ENCODE measurements at regions not wholly inside any gene's neighbourhood (a gene's known extent, or its start where the extent isn't known, plus 50 kb on each side); places are given as distances from the start of the nearest gene placed in this dataset.

DNA sequence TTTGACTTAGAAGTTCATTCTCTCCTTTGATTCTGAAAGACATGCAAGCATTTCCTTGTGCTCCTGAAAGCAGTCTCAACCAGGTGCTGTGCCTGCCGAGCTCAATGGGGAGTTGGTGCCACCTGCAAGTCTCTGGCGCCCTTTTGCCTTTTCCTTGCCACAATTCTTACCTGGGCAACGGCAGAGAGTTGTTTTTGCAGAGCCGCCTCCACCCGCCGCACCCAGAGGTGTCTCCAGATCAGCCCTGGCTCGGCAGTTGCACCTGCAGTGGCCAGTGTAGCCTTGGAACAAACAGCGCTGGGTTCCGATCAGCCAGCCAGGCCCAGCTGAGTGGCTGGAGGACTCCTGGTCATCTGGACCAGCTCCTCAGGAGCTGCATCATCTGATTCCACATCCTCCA, 262.9 kb downstream of the IRX2 start:
- WGBS, 10 experiments, result 0 to 87% (median 80%) methylated on average over 1 to 9 of the region's 9 CpGs; no CpG with 5 or more reads in 3 of the 10 experiments
- no peak for ATAC-seq (replicated peaks in 6 of 8)
- H3K27ac ChIP-seq, result no peak overlapping the region
- H3K4me1 ChIP-seq (replicated peaks in 1 of 2), result no peaks in the 10 kb centered on the region
- in situ Hi-C loops (cut with MboI; ENCODE audit: low pct_unique_long_range_greater_than_20kb in 2 of 9, low sequenced_read_pairs in 9 of 9, unreplicated experiment in 9 of 9), result no loop called here
- H3K4me3 ChIP-seq, result no peak overlapping the region

DNA sequence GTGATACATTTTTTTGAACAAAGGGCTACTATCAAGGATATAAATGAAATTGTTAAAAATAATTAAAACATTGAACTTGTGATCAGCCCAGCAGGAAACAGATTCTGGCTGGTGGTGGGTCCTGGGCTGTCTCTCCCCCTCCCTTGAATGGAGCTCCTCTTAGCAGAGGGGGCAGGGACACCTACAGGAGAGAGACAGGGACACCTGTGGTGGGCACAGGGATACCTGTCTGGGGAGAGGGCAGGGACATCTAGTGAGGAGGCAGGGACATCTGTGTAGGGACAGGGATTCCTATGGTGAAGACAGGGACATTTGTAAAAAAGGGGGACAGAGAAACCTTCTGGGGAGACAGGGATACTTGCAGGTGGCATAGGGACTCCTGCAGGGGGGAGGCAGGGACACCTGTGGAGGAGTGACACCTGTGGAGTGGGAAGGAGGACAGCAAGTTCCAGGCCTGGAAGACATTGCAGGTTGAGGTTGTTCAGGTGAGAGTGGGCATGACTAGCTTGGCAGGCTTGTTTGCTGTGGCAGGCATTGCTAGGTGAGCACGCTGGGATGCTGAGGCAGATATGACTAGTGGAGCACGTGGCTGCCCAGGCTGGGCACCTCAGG, 264.2 kb downstream of the IRX2 start:
- Histone ChIP-seq H3K27ac (no peak overlapping the region), H3K4me1 (replicated peaks in 1 of 2) (no peaks in the 10 kb centered on the region), H3K4me3 (no peak overlapping the region)
- WGBS, 10 experiments, result 67 to 100% (median 100%) methylated on average over 1 of the region's 2 CpGs; no CpG with 5 or more reads in 7 of the 10 experiments
- in situ Hi-C loops (cut with MboI; ENCODE audit: low pct_unique_long_range_greater_than_20kb in 2 of 9, low sequenced_read_pairs in 9 of 9, unreplicated experiment in 9 of 9), result no loop called here
- no peak for ATAC-seq (replicated peaks in 6 of 8)

DNA sequence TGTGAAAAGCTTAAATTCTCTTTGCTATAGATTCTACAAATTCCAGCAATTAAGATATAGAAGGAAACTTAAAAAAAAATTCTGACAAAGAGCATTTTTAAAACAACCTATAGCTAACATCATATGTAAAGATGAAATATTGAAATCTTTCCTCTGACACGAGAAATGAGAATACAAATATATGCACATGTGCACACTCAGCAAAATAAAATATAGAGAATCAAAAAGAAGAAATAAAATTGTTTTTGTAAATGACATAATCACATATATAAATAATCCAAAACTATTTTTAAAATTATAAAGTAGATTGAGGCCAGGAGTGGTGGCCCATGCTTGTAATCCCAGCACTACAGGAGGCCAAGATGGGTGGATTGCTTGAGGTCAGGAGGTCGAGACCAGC, 265.1 kb downstream of the IRX2 start:
- in situ Hi-C loops (cut with MboI; ENCODE audit: low pct_unique_long_range_greater_than_20kb in 2 of 9, low sequenced_read_pairs in 9 of 9, unreplicated experiment in 9 of 9), result no loop called here
- Histone ChIP-seq H3K4me3 (no peak overlapping the region), H3K27ac (no peak overlapping the region), H3K4me1 (replicated peaks in 1 of 2) (no peaks in the 10 kb centered on the region)
- no peak for ATAC-seq (replicated peaks in 6 of 8)
- 0 to 85% (median 41%) methylated on average over 1 to 2 of the region's 2 CpGs for WGBS, 10 experiments

DNA sequence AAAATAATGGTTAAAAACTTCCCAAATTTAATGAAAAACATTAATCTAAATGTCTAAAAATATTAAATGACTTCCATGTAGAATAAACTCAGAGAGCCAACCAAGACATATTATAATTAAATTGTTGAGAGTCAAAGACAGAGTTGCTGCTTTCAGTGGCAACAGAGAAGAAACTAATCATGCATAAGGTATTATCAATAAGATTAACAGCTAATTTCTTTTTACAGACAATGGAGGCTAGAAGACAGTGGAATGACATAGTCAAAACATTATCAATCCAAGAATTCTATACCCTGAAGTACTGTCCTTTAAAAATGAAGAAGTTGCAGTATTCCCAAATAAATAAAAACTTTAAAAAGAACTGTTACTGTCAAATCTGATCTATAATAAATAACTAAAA, 268.7 kb downstream of the IRX2 start:
- Histone ChIP-seq H3K4me3 (no peak overlapping the region), H3K27ac (no peak overlapping the region), H3K4me1 (replicated peaks in 1 of 2) (no peaks in the 10 kb centered on the region)
- no peak for ATAC-seq (replicated peaks in 6 of 8)
- in situ Hi-C loops (cut with MboI; ENCODE audit: low pct_unique_long_range_greater_than_20kb in 2 of 9, low sequenced_read_pairs in 9 of 9, unreplicated experiment in 9 of 9), result no loop called here

DNA sequence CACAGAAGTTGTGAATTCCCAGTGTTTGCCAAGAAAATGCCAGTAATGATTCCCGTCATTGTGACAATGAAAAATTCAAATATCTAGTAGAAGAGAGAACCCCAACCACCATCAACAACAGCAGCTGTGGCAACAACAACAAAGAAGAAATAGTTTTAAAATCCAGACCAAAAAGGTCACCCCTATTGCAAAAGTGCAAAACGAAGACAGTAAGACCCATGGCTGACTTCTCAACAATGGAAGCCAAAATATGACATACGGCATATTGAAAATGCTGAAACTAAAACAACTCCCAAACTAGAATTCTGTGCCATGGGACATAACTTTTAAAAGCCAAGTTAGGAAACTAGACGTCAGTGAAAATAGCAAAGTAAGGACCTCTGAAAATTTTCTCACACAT, 270.6 kb downstream of the IRX2 start:
- ATAC-seq (replicated peaks in 6 of 8), result no peak
- in situ Hi-C loops (cut with MboI; ENCODE audit: low pct_unique_long_range_greater_than_20kb in 2 of 9, low sequenced_read_pairs in 9 of 9, unreplicated experiment in 9 of 9), result no loop called here
- H3K4me1 ChIP-seq (replicated peaks in 1 of 2), result no peaks in the 10 kb centered on the region
- 0 to 94% (median 43%) methylated on average over 1 to 4 of the region's 4 CpGs for WGBS, 10 experiments
- no peak overlapping the region for H3K27ac ChIP-seq
- H3K4me3 ChIP-seq, result no peak overlapping the region

DNA sequence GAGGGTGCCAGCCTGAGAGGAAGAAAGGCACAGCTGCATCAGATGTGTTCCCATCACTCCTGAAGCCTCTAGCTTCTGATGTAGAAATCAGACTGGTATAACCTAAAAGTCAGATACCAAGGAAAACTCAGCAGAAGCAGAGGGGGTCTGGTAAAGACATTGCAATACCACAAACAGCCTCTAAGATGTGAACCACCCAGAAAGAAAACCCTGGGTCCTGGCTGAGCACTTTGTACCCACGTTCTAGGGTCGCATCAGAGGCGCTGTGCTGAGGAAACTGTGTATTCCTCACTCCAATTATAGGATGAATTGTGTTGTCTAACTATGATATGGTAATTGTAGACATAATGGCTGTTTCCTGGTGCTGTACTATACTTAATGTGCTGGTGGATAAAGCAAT, 275.6 kb downstream of the IRX2 start:
- no peaks in the 10 kb centered on the region for H3K4me1 ChIP-seq (replicated peaks in 1 of 2)
- 18 to 93% (median 44%) methylated on average over 1 to 3 of the region's 3 CpGs; no CpG with 5 or more reads in 5 of the 10 experiments for WGBS, 10 experiments
- in situ Hi-C loops (cut with MboI; ENCODE audit: low pct_unique_long_range_greater_than_20kb in 2 of 9, low sequenced_read_pairs in 9 of 9, unreplicated experiment in 9 of 9), result no loop called here
- no peak overlapping the region for H3K27ac ChIP-seq
- H3K4me3 ChIP-seq, result no peak overlapping the region
- no peak for ATAC-seq (replicated peaks in 6 of 8)

DNA sequence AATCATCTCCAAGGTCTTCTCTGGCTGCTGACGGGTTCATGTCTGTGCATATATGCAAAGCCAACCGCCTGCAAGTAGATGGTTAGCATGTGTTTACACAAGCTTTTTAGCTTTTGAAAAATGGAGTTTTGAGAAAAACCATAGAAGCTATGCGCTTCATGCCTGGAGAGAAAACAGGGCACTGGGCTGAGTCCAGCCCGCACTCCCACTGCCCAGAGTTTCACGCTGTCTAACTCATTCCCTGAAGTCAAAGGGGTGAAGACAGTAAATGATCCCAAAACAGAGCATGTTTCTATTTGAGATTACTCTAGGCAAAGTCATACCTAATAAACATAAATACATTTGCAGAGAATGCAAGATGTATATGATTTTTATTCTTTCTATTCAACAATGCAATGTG, 278.8 kb downstream of the IRX2 start:
- in situ Hi-C loops (cut with MboI; ENCODE audit: low pct_unique_long_range_greater_than_20kb in 2 of 9, low sequenced_read_pairs in 9 of 9, unreplicated experiment in 9 of 9), result no loop called here
- peak in 2 of 8 experiments; percentile 57 to 91 for ATAC-seq (replicated peaks in 6 of 8)
- Histone ChIP-seq H3K4me1 (replicated peaks in 1 of 2) (no peaks in the 10 kb centered on the region), H3K4me3 (no peak overlapping the region), H3K27ac (no peak overlapping the region)
- WGBS, 10 experiments, result 12 to 100% (median 83%) methylated on average over 3 to 5 of the region's 5 CpGs; no CpG with 5 or more reads in 1 of the 10 experiments

DNA sequence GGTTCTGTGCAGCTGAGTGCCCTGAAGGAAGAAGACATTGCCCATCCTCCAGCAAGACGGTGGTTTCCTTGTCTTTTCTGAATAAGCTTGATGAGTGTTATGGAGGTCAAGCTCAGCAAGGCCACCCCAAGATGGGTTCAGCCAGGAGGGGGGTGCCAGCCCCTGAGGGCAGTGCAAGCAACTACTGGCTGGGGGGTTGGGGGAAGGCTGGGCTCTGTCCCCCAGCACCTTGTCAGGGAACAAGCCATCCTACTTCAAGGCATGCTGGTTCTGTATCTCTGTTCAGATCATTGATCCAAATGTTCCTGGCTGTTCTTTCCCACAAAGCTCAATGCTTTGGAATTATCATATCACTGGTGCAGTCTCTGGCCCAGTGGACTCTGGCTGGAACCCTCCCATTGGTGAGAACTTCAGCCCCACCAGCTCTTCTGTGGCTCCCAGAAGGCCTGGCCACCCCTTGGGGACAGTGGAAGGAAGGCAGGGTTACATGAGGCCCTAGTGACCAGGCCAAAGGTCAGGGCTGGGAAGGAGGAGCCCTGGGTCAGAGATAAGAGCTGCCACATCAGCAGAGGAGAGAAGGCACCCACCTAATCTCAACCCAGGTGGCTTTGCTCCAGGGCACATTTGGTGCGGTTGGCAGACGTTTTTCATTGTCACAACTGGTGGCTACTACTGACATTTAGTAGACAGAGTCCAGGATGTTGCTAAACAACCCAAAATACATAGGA, 280.2 kb downstream of the IRX2 start:
- no peak overlapping the region for H3K4me3 ChIP-seq
- no peaks in the 10 kb centered on the region for H3K4me1 ChIP-seq (replicated peaks in 1 of 2)
- 0 to 100% (median 85%) methylated on average over 1 to 2 of the region's 3 CpGs; no CpG with 5 or more reads in 4 of the 10 experiments for WGBS, 10 experiments
- in situ Hi-C loops (cut with MboI; ENCODE audit: low pct_unique_long_range_greater_than_20kb in 2 of 9, low sequenced_read_pairs in 9 of 9, unreplicated experiment in 9 of 9), result no loop called here
- no peak overlapping the region for H3K27ac ChIP-seq
- ATAC-seq (replicated peaks in 6 of 8), result no peak

DNA sequence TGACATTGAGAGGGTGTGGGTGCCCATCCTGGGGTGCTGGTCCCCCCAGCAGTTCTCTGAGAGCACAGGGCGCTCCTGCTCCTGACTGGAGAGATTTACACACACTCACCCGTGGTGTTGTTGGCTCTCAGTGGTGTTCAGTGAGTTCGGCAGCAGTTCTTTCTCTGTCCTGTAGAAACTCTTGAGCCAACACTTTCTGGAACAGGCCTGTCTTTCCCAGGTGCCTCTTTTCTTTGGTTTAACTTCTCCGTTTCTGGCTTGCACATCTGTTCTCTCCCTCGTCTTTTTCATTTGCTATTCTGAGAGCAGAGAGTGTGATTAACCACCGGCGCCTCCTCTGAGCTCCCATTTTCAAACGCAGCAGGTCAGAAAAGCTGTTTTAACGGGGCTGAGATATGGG, 284.5 kb downstream of the IRX2 start:
- no peak overlapping the region for H3K27ac ChIP-seq
- H3K4me1 ChIP-seq (replicated peaks in 1 of 2), result peaks cover 0 to 8% of the 10 kb centered on the region in 2 donors
- no peak overlapping the region for H3K4me3 ChIP-seq
- no peak for ATAC-seq (replicated peaks in 6 of 8)
- 7 to 74% (median 33%) methylated on average over 1 to 9 of the region's 9 CpGs; no CpG with 5 or more reads in 5 of the 10 experiments for WGBS, 10 experiments
- in situ Hi-C loops (cut with MboI; ENCODE audit: low pct_unique_long_range_greater_than_20kb in 2 of 9, low sequenced_read_pairs in 9 of 9, unreplicated experiment in 9 of 9), result no loop called here

DNA sequence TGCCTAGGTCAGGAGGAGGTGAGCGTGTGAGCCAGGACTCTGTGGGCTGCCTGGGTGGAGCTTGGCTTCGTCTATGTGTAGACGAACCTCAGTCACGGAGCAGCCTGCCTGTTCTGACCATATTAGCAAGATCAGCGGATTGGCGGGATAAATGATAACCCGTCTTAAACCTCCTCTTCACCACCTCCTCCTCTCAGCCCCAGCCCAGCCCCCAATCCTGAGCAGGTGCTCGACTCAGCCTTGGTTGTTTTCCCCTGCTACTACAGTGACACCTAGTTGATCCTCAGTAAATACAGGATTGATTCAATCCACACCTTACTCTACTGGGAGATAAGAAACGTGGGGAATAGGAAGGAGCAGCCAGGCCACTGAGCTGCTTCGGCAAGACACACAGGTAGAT, 286.1 kb downstream of the IRX2 start:
- in situ Hi-C loops (cut with MboI; ENCODE audit: low pct_unique_long_range_greater_than_20kb in 2 of 9, low sequenced_read_pairs in 9 of 9, unreplicated experiment in 9 of 9), result no loop called here
- no peak overlapping the region for H3K4me3 ChIP-seq
- H3K27ac ChIP-seq, result no peak overlapping the region
- peak in 3 of 8 experiments; percentile 48 to 61 (median 60) for ATAC-seq (replicated peaks in 6 of 8)
- H3K4me1 ChIP-seq (replicated peaks in 1 of 2), result peaks cover 0 to 14% of the 10 kb centered on the region in 2 donors
- WGBS, 10 experiments, result 0 to 100% (median 70%) methylated on average over 1 to 10 of the region's 10 CpGs; no CpG with 5 or more reads in 1 of the 10 experiments

DNA sequence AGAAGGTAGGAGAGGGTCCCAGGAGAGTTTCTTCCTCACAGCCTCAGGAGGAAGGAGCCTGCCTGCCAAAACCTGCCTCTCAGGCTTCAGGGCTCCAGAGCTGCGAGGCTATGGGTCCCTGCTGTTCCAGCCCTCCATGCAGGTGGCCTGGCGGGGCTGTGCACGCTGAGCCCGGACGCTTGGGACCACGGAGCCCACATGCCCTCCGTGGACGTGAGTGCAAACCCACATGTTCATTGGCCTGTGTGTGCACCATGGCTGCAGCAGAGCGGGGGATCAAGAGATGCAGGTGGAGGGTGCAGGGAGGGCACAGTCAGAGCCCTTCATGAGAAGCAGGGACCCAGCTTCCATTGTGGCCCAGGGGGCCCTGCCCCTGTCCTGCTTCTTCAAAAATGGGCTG, 287.3 kb downstream of the IRX2 start:
- ATAC-seq (replicated peaks in 6 of 8), result no peak
- Histone ChIP-seq H3K4me3 (no peak overlapping the region), H3K4me1 (replicated peaks in 1 of 2) (peaks cover 0 to 22% of the 10 kb centered on the region in 2 donors), H3K27ac (no peak overlapping the region)
- in situ Hi-C loops (cut with MboI; ENCODE audit: low pct_unique_long_range_greater_than_20kb in 2 of 9, low sequenced_read_pairs in 9 of 9, unreplicated experiment in 9 of 9), result no loop called here
- WGBS, 10 experiments, result 40 to 100% (median 70%) methylated on average over 1 to 3 of the region's 9 CpGs; no CpG with 5 or more reads in 7 of the 10 experiments

DNA sequence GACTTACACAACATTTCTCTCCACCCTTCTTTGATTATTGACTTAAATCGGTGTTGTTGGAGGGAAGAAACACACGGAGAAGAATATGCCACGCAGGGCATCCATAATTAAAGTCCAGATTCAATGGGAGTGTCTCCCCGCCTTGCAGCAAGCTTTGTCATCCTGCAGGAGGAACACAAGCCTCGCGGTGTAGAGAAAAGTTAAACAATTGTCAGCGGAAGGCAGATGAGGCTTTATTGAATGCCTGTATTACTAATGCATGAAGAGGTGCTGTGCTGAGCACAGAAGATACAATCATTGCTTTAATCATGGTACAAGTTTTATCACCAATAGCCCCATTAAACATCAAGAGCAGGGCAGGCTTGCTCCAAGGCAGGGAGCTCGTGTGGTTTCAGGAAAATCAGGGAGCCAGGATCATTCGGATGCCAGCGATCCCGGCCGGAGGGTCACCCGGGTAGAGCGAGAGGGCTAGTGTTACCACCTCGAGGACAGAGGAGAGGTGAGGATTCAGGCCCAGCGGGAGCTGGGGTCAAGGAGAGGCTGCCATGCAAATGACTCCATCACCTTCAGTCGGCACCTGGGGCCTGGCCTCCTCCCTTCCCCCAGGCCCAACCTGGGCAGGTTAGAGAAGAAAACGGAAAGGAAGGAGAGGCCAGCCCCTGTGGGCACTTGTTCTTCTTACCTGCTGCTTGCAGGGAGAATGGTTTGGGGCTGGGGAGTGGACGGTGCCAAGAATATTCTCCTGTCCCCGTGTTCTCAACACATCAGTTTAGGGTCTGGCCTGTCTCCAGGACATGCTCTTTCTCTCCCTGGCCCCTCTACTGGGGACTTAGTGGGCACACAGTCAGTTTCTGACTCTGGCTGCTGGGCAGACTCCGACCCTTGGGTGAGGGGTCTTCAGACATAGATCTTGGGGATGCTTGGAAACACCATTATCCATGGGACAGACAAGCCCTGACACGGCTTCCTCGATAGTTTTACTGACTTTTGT, 289.5 kb downstream of the IRX2 start:
- in situ Hi-C loops (cut with MboI; ENCODE audit: low pct_unique_long_range_greater_than_20kb in 2 of 9, low sequenced_read_pairs in 9 of 9, unreplicated experiment in 9 of 9), result no loop called here
- Histone ChIP-seq H3K4me3 (no peak overlapping the region), H3K27ac (no peak overlapping the region), H3K4me1 (replicated peaks in 1 of 2) (peaks cover 0 to 34% of the 10 kb centered on the region in 2 donors)
- ATAC-seq (replicated peaks in 6 of 8), result peak in 2 of 8 experiments; percentile 53 to 64
- 0 to 80% (median 49%) methylated on average over 1 to 16 of the region's 23 CpGs; no CpG with 5 or more reads in 2 of the 10 experiments for WGBS, 10 experiments

DNA sequence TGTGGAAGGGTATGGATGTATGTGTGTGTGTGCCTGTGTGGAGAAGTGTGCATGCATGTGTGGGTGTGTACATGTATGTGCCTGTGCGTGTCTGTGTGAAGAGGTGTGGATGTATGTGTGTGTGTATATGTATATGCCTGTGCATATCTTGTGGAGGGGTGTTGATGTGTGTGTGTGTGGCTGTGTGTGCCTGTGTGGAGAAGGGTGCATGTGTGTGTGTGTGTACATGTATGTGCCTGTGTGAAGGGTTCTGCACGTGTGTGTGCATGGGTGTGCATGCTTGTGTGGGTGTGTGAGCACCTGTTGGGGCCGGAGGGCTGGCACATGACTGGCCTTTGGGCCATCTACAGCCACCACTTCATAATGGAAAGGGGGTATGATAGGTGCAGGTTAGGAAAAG, 291.4 kb downstream of the IRX2 start:
- in situ Hi-C loops (cut with MboI; ENCODE audit: low pct_unique_long_range_greater_than_20kb in 2 of 9, low sequenced_read_pairs in 9 of 9, unreplicated experiment in 9 of 9), result no loop called here
- no peak for ATAC-seq (replicated peaks in 6 of 8)
- no peak overlapping the region for H3K4me3 ChIP-seq
- peaks cover 0 to 48% of the 10 kb centered on the region in 2 donors for H3K4me1 ChIP-seq (replicated peaks in 1 of 2)
- no peak overlapping the region for H3K27ac ChIP-seq
- WGBS, 10 experiments, result 0 to 10% (median 8%) methylated on average over 1 to 2 of the region's 3 CpGs; no CpG with 5 or more reads in 7 of the 10 experiments

All from motor neuron (in vitro differentiated cells).